ENCODE measurements at regions not wholly inside any gene's neighbourhood (a gene's known extent, or its start where the extent isn't known, plus 50 kb on each side); places are given as distances from the start of the nearest gene placed in this dataset.

DNA sequence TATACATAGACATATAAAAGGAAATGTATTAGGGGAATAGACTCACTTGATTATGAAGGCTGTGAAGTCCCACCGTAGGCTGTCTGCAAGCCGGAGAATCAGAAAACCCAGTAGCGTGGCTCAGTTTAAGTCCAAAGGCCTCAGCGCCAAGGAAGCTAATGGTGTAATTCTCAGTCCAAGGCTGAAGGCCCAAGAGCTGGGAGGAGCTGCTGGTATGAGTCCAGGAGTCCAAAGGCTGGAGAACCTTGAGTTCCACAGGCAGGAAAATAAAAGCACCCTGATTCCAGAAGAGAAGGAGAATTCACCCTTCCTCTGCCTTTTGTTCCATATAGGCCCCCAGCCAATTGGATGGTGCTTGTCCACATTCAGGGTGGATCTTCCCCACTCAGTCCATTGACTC lies 166.2 kb upstream of the TAC1 start:
- ChIA-PET POLR2A (no interaction called here), CTCF (no interaction called here)
- no peak for DNase-seq (ENCODE audit: extremely low spot score)
- no peak for TF ChIP-seq CTBP1 (IDR thresholded peaks at IDR 0.05; ENCODE audit: borderline replicate concordance)
- no peak for TF ChIP-seq FOXA1 (IDR thresholded peaks at IDR 0.05)
- no peak for TF ChIP-seq LEF1 (IDR thresholded peaks at IDR 0.05; ENCODE audit: borderline replicate concordance)
- TF ChIP-seq L3MBTL2 (conservative IDR thresholded peaks at IDR 0.05) = no peak
- TF ChIP-seq NFRKB (IDR thresholded peaks at IDR 0.05) = no peak
- no peak for TF ChIP-seq PKNOX1 (IDR thresholded peaks at IDR 0.05)
- no peak for TF ChIP-seq SP1 (IDR thresholded peaks at IDR 0.05)
- TF ChIP-seq ELF4 (IDR thresholded peaks at IDR 0.05) = no peak
- no peak for TF ChIP-seq BHLHE40 (IDR thresholded peaks at IDR 0.05; ENCODE audit: borderline replicate concordance)
- no peak for TF ChIP-seq HDGF (IDR thresholded peaks at IDR 0.05; ENCODE audit: borderline replicate concordance)
- no peak for TF ChIP-seq TARDBP (IDR thresholded peaks at IDR 0.05)
- TF ChIP-seq ZNF384 (IDR thresholded peaks at IDR 0.05) = no peak
- no peak for TF ChIP-seq SUZ12 (IDR thresholded peaks at IDR 0.05)

GRCh38 chr7:97573065-97573464 lies 158.8 kb upstream of the TAC1 start:
- ChIA-PET POLR2A (no interaction called here), CTCF (interaction anchor here (0.6 kb wide), 1 partner anchor 128 kb away, joined by 3 read pairs; no protein-coding TSS in a partner anchor)
- DNase-seq (ENCODE audit: extremely low spot score) = no peak
- TF ChIP-seq FOXK2 (IDR thresholded peaks at IDR 0.05) = no peak
- TF ChIP-seq ARNT (IDR thresholded peaks at IDR 0.05) = no peak
- TF ChIP-seq CTBP1 (IDR thresholded peaks at IDR 0.05; ENCODE audit: borderline replicate concordance) = no peak
- TF ChIP-seq L3MBTL2 (conservative IDR thresholded peaks at IDR 0.05) = no peak
- TF ChIP-seq BHLHE40 (IDR thresholded peaks at IDR 0.05; ENCODE audit: borderline replicate concordance) = no peak
- no peak for TF ChIP-seq LEF1 (IDR thresholded peaks at IDR 0.05; ENCODE audit: borderline replicate concordance)
- no peak for TF ChIP-seq PKNOX1 (IDR thresholded peaks at IDR 0.05)
- TF ChIP-seq FOXM1 (IDR thresholded peaks at IDR 0.05; ENCODE audit: borderline replicate concordance) = no peak
- no peak for TF ChIP-seq TARDBP (IDR thresholded peaks at IDR 0.05)
- TF ChIP-seq FOXA1 (IDR thresholded peaks at IDR 0.05) = no peak

DNA sequence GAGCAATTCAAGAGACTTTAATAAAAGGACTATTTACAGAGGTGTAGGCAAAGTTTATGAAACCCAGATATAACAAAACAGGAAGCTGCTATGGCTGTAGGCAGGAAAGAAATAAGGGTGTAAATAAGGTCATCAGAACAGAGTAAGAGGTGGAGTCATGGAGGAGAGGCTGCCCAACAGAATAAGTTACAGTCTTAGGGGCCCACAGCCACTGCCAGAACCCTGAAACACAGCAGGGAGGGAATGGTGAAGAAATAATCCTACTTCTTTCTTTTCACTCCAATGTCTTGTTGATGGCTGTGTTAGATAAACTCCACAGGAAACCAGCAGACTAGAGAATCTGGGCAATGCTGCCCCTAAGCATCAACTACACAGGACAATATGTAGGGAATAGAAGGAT lies 155.8 kb upstream of the TAC1 start:
- CTCF ChIA-PET = no interaction called here
- POLR2A ChIA-PET = no interaction called here
- TF ChIP-seq NFRKB (IDR thresholded peaks at IDR 0.05) (no peak), LEF1 (IDR thresholded peaks at IDR 0.05; ENCODE audit: borderline replicate concordance) (no peak), CTBP1 (IDR thresholded peaks at IDR 0.05; ENCODE audit: borderline replicate concordance) (no peak), FOXA1 (IDR thresholded peaks at IDR 0.05) (no peak), SUZ12 (IDR thresholded peaks at IDR 0.05) (no peak), SP1 (IDR thresholded peaks at IDR 0.05) (no peak), BHLHE40 (IDR thresholded peaks at IDR 0.05; ENCODE audit: borderline replicate concordance) (no peak), PKNOX1 (IDR thresholded peaks at IDR 0.05) (no peak), ARNT (IDR thresholded peaks at IDR 0.05) (no peak), FOXM1 (IDR thresholded peaks at IDR 0.05; ENCODE audit: borderline replicate concordance) (no peak), FOXK2 (IDR thresholded peaks at IDR 0.05) (no peak), TARDBP (IDR thresholded peaks at IDR 0.05) (no peak), HDGF (IDR thresholded peaks at IDR 0.05; ENCODE audit: borderline replicate concordance) (no peak), ZNF384 (IDR thresholded peaks at IDR 0.05) (no peak)
- no peak for DNase-seq (ENCODE audit: extremely low spot score)

GRCh38 chr7:97578225-97578624 lies 153.7 kb upstream of the TAC1 start:
- ChIA-PET CTCF (no interaction called here), POLR2A (no interaction called here)
- DNase-seq (ENCODE audit: extremely low spot score) = no peak
- TF ChIP-seq LEF1 (IDR thresholded peaks at IDR 0.05; ENCODE audit: borderline replicate concordance) = no peak
- TF ChIP-seq TARDBP (IDR thresholded peaks at IDR 0.05) = no peak
- no peak for TF ChIP-seq L3MBTL2 (conservative IDR thresholded peaks at IDR 0.05)
- TF ChIP-seq FOXK2 (IDR thresholded peaks at IDR 0.05) = no peak
- TF ChIP-seq BHLHE40 (IDR thresholded peaks at IDR 0.05; ENCODE audit: borderline replicate concordance) = no peak
- no peak for TF ChIP-seq FOXM1 (IDR thresholded peaks at IDR 0.05; ENCODE audit: borderline replicate concordance)
- TF ChIP-seq NFRKB (IDR thresholded peaks at IDR 0.05) = no peak
- no peak for TF ChIP-seq SP1 (IDR thresholded peaks at IDR 0.05)
- TF ChIP-seq PKNOX1 (IDR thresholded peaks at IDR 0.05) = no peak
- no peak for TF ChIP-seq SUZ12 (IDR thresholded peaks at IDR 0.05)
- TF ChIP-seq CTBP1 (IDR thresholded peaks at IDR 0.05; ENCODE audit: borderline replicate concordance) = no peak
- TF ChIP-seq FOXA1 (IDR thresholded peaks at IDR 0.05) = no peak
- no peak for TF ChIP-seq ARNT (IDR thresholded peaks at IDR 0.05)
- no peak for TF ChIP-seq ELF4 (IDR thresholded peaks at IDR 0.05)
- no peak for TF ChIP-seq ZNF384 (IDR thresholded peaks at IDR 0.05)

- ChIA-PET POLR2A (no interaction called here), CTCF (no interaction called here)
- no peak for DNase-seq (ENCODE audit: extremely low spot score)
- no peak for TF ChIP-seq CTBP1 (IDR thresholded peaks at IDR 0.05; ENCODE audit: borderline replicate concordance)
- no peak for TF ChIP-seq FOXK2 (IDR thresholded peaks at IDR 0.05)
- no peak for TF ChIP-seq TARDBP (IDR thresholded peaks at IDR 0.05)
- no peak for TF ChIP-seq SUZ12 (IDR thresholded peaks at IDR 0.05)
Measured at GRCh38 chr7:97580205-97580604, 151.7 kb upstream of the TAC1 start.

GRCh38 chr7:97595439-97595838 lies 136.4 kb upstream of the TAC1 start:
- no peak for TF ChIP-seq SUZ12 (IDR thresholded peaks at IDR 0.05)
- TF ChIP-seq FOXM1 (IDR thresholded peaks at IDR 0.05; ENCODE audit: borderline replicate concordance) = no peak
- no peak for TF ChIP-seq L3MBTL2 (conservative IDR thresholded peaks at IDR 0.05)
- TF ChIP-seq SP1 (IDR thresholded peaks at IDR 0.05) = no peak
- TF ChIP-seq CTBP1 (IDR thresholded peaks at IDR 0.05; ENCODE audit: borderline replicate concordance) = no peak
- no peak for TF ChIP-seq FOXK2 (IDR thresholded peaks at IDR 0.05)
- TF ChIP-seq PKNOX1 (IDR thresholded peaks at IDR 0.05) = no peak
- TF ChIP-seq BHLHE40 (IDR thresholded peaks at IDR 0.05; ENCODE audit: borderline replicate concordance) = no peak
- no peak for TF ChIP-seq ZNF384 (IDR thresholded peaks at IDR 0.05)
- TF ChIP-seq ELF4 (IDR thresholded peaks at IDR 0.05) = no peak
- TF ChIP-seq HDGF (IDR thresholded peaks at IDR 0.05; ENCODE audit: borderline replicate concordance) = no peak
- no peak for TF ChIP-seq ARNT (IDR thresholded peaks at IDR 0.05)
- TF ChIP-seq NFRKB (IDR thresholded peaks at IDR 0.05) = no peak
- TF ChIP-seq FOXA1 (IDR thresholded peaks at IDR 0.05) = no peak
- TF ChIP-seq TARDBP (IDR thresholded peaks at IDR 0.05) = no peak
- TF ChIP-seq LEF1 (IDR thresholded peaks at IDR 0.05; ENCODE audit: borderline replicate concordance) = no peak
- DNase-seq (ENCODE audit: extremely low spot score) = no peak
- POLR2A ChIA-PET = no interaction called here
- CTCF ChIA-PET = no interaction called here

Data from HEK293T (cell line).